ENCODE measurements at regions not wholly inside any gene's neighbourhood (a gene's known extent, or its start where the extent isn't known, plus 50 kb on each side); places are given as distances from the start of the nearest gene placed in this dataset.

- no peak for TF ChIP-seq CTCF (IDR thresholded peaks at IDR 0.05)
- no peak for TF ChIP-seq POLR2A (IDR thresholded peaks at IDR 0.05)
Measured at GRCh38 chr5:155193483-155194107, 180.0 kb downstream of the KIF4B start.
